ENCODE measurements at regions not wholly inside any gene's neighbourhood (a gene's known extent, or its start where the extent isn't known, plus 50 kb on each side); places are given as distances from the start of the nearest gene placed in this dataset.

DNA sequence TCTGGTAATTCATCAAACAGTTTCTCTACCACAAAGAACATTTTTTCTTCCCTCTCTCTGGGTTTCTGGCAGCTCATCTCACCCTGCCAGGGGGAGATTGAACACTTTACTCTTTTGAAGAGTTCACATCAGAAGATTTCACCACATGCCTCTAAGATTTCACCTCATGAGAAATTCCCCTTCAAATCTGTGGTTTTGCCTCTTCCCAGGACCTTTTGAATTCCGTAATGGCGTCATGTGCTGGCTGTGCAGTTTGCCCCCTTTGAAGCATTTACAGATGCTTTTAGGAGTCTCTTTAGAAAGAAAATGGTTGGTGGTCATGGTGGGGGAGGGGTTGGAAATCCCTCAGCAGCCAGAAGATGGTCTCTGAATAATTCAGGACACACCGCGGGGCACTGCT lies 486.1 kb downstream of the QKI start:
- TF ChIP-seq CTCF (IDR thresholded peaks at IDR 0.05; ENCODE audit: unreplicated experiment) = no peak
- Mint-ChIP-seq H3K4me3 (ENCODE audit: unreplicated experiment) (no peak overlapping the region), H3K36me3 (ENCODE audit: insufficient read depth, unreplicated experiment) (no peaks in the 10 kb centered on the region), H3K9me3 (ENCODE audit: unreplicated experiment) (peaks cover 10% of the 10 kb centered on the region), H3K4me1 (ENCODE audit: insufficient read depth, unreplicated experiment) (peaks cover 6% of the 10 kb centered on the region), H3K27ac (ENCODE audit: low read depth, unreplicated experiment) (no peak overlapping the region), H3K27me3 (ENCODE audit: insufficient read depth, unreplicated experiment) (no peaks in the 10 kb centered on the region)
- DNase-seq (ENCODE audit: unreplicated experiment) = no peak
- intact Hi-C loops (cut with micrococcal nuclease) = no loop called here
- POLR2A ChIA-PET = no interaction called here
- no TSS peak for BruUV-seq (replicated peaks)
- CTCF ChIA-PET = no interaction called here

DNA sequence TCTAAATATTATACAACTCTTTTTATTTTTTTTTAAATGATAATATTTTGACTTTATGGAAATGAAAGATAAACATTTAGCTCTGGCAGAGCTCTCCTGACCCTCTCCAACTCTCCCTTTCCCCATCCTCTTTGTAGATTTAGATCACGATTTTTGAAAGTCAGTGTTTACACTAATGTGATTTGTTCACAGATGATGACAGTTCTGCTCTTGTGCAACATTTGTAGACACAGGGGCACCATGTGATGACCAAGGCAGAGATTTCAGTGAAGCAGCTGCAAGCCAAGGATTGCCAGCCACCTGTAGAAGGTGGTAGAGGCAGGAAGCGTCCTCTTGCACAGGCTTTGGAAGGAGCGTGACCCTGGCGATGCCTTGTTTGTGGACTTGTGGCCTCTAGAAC lies 483.2 kb downstream of the QKI start:
- CTCF ChIA-PET = no interaction called here
- H3K4me1 Mint-ChIP-seq (ENCODE audit: insufficient read depth, unreplicated experiment) = peaks cover 6% of the 10 kb centered on the region
- no peaks in the 10 kb centered on the region for H3K27me3 Mint-ChIP-seq (ENCODE audit: insufficient read depth, unreplicated experiment)
- H3K4me3 Mint-ChIP-seq (ENCODE audit: unreplicated experiment) = no peak overlapping the region
- no peak for TF ChIP-seq CTCF (IDR thresholded peaks at IDR 0.05; ENCODE audit: unreplicated experiment)
- no TSS peak for BruUV-seq (replicated peaks)
- intact Hi-C loops (cut with micrococcal nuclease) = no loop called here
- H3K27ac Mint-ChIP-seq (ENCODE audit: low read depth, unreplicated experiment) = no peak overlapping the region
- DNase-seq (ENCODE audit: unreplicated experiment) = peak; percentile 29
- peaks cover 10% of the 10 kb centered on the region for H3K9me3 Mint-ChIP-seq (ENCODE audit: unreplicated experiment)
- H3K36me3 Mint-ChIP-seq (ENCODE audit: insufficient read depth, unreplicated experiment) = no peaks in the 10 kb centered on the region
- POLR2A ChIA-PET = interaction anchor here (0.6 kb wide), 1 partner anchor 374 kb away, joined by 3 read pairs; no protein-coding TSS in a partner anchor

GRCh38 chr6:163897030-163897429 lies 482.5 kb downstream of the QKI start:
- Mint-ChIP-seq H3K27me3 (ENCODE audit: insufficient read depth, unreplicated experiment) (no peaks in the 10 kb centered on the region), H3K4me3 (ENCODE audit: unreplicated experiment) (no peak overlapping the region), H3K9me3 (ENCODE audit: unreplicated experiment) (peaks cover 10% of the 10 kb centered on the region), H3K27ac (ENCODE audit: low read depth, unreplicated experiment) (no peak overlapping the region), H3K4me1 (ENCODE audit: insufficient read depth, unreplicated experiment) (peaks cover 6% of the 10 kb centered on the region), H3K36me3 (ENCODE audit: insufficient read depth, unreplicated experiment) (no peaks in the 10 kb centered on the region)
- intact Hi-C loops (cut with micrococcal nuclease) = no loop called here
- no TSS peak for BruUV-seq (replicated peaks)
- no peak for TF ChIP-seq CTCF (IDR thresholded peaks at IDR 0.05; ENCODE audit: unreplicated experiment)
- DNase-seq (ENCODE audit: unreplicated experiment) = peak; percentile 25
- POLR2A ChIA-PET = interaction anchor here (0.6 kb wide), 1 partner anchor 373 kb away, joined by 3 read pairs; no protein-coding TSS in a partner anchor
- CTCF ChIA-PET = no interaction called here

- Mint-ChIP-seq H3K27ac (ENCODE audit: low read depth, unreplicated experiment) (no peak overlapping the region), H3K9me3 (ENCODE audit: unreplicated experiment) (peaks cover 10% of the 10 kb centered on the region), H3K36me3 (ENCODE audit: insufficient read depth, unreplicated experiment) (no peaks in the 10 kb centered on the region), H3K4me3 (ENCODE audit: unreplicated experiment) (no peak overlapping the region), H3K27me3 (ENCODE audit: insufficient read depth, unreplicated experiment) (no peaks in the 10 kb centered on the region), H3K4me1 (ENCODE audit: insufficient read depth, unreplicated experiment) (peaks cover 6% of the 10 kb centered on the region)
- no TSS peak for BruUV-seq (replicated peaks)
- ChIA-PET POLR2A (no interaction called here), CTCF (no interaction called here)
- no peak for TF ChIP-seq CTCF (IDR thresholded peaks at IDR 0.05; ENCODE audit: unreplicated experiment)
- intact Hi-C loops (cut with micrococcal nuclease) = no loop called here
- no peak for DNase-seq (ENCODE audit: unreplicated experiment)
Measured at GRCh38 chr6:163895162-163895561, 480.6 kb downstream of the QKI start.
